ENCODE measurements at regions not wholly inside any gene's neighbourhood (a gene's known extent, or its start where the extent isn't known, plus 50 kb on each side); places are given as distances from the start of the nearest gene placed in this dataset.
A peak's percentile ranks its signal among the peaks of the same experiment; 100 is the strongest.

DNA sequence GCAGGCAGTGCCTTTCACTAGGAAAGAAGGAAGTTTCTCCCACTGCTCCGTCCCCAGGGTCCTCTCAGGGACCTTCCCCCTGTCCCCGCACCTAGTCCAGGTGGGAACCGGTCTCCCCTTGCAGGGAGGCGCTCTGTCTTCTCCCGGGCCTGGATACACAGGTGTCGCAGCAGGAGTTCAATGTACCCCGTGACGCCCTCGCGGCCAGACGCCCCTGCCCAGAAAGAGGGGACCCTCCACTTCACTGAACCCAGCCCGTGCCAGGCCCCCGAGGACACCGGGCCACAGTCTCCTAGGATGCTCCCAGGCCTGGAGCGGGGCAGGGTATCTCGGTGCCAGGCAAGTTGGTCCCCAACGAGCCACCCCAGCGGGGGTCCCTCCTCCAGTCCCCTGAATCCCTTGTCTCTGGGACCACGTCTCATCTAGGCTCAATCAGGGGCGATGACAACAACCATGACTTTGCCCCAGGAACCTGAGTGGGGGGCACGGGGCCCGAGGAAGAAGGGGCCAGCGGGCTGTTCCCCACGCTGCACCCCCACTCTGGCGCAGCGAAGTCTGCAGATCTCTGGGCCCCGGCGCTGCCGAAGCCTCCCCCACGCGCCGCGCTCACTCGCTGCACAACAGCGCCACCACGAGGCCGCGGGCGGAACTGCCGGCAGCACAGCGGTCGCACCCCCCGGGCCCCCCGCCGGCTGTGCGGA, 103.0 kb downstream of the EDN3 start (continued):
- TF ChIP-seq, protein P1, sequence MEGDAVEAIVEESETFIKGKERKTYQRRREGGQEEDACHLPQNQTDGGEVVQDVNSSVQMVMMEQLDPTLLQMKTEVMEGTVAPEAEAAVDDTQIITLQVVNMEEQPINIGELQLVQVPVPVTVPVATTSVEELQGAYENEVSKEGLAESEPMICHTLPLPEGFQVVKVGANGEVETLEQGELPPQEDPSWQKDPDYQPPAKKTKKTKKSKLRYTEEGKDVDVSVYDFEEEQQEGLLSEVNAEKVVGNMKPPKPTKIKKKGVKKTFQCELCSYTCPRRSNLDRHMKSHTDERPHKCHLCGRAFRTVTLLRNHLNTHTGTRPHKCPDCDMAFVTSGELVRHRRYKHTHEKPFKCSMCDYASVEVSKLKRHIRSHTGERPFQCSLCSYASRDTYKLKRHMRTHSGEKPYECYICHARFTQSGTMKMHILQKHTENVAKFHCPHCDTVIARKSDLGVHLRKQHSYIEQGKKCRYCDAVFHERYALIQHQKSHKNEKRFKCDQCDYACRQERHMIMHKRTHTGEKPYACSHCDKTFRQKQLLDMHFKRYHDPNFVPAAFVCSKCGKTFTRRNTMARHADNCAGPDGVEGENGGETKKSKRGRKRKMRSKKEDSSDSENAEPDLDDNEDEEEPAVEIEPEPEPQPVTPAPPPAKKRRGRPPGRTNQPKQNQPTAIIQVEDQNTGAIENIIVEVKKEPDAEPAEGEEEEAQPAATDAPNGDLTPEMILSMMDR (IDR thresholded peaks at IDR 0.05) = peak; percentile 97
- TF ChIP-seq MEF2A (IDR thresholded peaks at IDR 0.05; ENCODE audit: borderline replicate concordance, low read depth) = no peak
- TF ChIP-seq, protein P2, sequence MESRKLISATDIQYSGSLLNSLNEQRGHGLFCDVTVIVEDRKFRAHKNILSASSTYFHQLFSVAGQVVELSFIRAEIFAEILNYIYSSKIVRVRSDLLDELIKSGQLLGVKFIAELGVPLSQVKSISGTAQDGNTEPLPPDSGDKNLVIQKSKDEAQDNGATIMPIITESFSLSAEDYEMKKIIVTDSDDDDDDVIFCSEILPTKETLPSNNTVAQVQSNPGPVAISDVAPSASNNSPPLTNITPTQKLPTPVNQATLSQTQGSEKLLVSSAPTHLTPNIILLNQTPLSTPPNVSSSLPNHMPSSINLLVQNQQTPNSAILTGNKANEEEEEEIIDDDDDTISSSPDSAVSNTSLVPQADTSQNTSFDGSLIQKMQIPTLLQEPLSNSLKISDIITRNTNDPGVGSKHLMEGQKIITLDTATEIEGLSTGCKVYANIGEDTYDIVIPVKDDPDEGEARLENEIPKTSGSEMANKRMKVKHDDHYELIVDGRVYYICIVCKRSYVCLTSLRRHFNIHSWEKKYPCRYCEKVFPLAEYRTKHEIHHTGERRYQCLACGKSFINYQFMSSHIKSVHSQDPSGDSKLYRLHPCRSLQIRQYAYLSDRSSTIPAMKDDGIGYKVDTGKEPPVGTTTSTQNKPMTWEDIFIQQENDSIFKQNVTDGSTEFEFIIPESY (IDR thresholded peaks at IDR 0.05; ENCODE audit: borderline replicate concordance, low read depth) = no peak
- TF ChIP-seq EP300 (IDR thresholded peaks at IDR 0.05; ENCODE audit: borderline replicate concordance in 1 of 2, low read depth in 1 of 2, low read length in 1 of 2) = peak in 1 of 2 experiments; percentile 26; a peak in 1 of 4 replicates
- TF ChIP-seq EZH2phosphoT487 (IDR thresholded peaks at IDR 0.05; ENCODE audit: borderline replicate concordance, low read depth) = no peak
- TF ChIP-seq TAF1 (IDR thresholded peaks at IDR 0.05; ENCODE audit: borderline replicate concordance, low read depth, low read length) = no peak
- TF ChIP-seq, protein P3, sequence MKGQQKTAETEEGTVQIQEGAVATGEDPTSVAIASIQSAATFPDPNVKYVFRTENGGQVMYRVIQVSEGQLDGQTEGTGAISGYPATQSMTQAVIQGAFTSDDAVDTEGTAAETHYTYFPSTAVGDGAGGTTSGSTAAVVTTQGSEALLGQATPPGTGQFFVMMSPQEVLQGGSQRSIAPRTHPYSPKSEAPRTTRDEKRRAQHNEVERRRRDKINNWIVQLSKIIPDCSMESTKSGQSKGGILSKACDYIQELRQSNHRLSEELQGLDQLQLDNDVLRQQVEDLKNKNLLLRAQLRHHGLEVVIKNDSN (IDR thresholded peaks at IDR 0.05; ENCODE audit: borderline replicate concordance, low read depth) = no peak
- TF ChIP-seq, protein P4, sequence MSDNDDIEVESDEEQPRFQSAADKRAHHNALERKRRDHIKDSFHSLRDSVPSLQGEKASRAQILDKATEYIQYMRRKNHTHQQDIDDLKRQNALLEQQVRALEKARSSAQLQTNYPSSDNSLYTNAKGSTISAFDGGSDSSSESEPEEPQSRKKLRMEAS (IDR thresholded peaks at IDR 0.05; ENCODE audit: low read depth) = no peak
- TF ChIP-seq, protein P5, sequence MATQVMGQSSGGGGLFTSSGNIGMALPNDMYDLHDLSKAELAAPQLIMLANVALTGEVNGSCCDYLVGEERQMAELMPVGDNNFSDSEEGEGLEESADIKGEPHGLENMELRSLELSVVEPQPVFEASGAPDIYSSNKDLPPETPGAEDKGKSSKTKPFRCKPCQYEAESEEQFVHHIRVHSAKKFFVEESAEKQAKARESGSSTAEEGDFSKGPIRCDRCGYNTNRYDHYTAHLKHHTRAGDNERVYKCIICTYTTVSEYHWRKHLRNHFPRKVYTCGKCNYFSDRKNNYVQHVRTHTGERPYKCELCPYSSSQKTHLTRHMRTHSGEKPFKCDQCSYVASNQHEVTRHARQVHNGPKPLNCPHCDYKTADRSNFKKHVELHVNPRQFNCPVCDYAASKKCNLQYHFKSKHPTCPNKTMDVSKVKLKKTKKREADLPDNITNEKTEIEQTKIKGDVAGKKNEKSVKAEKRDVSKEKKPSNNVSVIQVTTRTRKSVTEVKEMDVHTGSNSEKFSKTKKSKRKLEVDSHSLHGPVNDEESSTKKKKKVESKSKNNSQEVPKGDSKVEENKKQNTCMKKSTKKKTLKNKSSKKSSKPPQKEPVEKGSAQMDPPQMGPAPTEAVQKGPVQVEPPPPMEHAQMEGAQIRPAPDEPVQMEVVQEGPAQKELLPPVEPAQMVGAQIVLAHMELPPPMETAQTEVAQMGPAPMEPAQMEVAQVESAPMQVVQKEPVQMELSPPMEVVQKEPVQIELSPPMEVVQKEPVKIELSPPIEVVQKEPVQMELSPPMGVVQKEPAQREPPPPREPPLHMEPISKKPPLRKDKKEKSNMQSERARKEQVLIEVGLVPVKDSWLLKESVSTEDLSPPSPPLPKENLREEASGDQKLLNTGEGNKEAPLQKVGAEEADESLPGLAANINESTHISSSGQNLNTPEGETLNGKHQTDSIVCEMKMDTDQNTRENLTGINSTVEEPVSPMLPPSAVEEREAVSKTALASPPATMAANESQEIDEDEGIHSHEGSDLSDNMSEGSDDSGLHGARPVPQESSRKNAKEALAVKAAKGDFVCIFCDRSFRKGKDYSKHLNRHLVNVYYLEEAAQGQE (IDR thresholded peaks at IDR 0.05; ENCODE audit: low read depth, low read length) = no peak
- TF ChIP-seq ELF1 (IDR thresholded peaks at IDR 0.05) = no peak
